Loucy (cell line): ENCODE measurements at regions not wholly inside any gene's neighbourhood (a gene's known extent, or its start where the extent isn't known, plus 50 kb on each side); places are given as distances from the start of the nearest gene placed in this dataset.

ENCODE experiments used
- EZH2phosphoT487 ChIP-seq: fragments of 200-600 bp; IDR thresholded peaks from 2 replicates; pipeline ENCODE4 v1.6.1; 2018; ENCODE audit warnings: antibody characterized with exemption, mild to moderate bottlenecking, moderate library complexity, borderline replicate concordance
- TF ChIP-seq, protein P1 (sequence below): fragments of 200-600 bp; sonication (generic); conservative IDR thresholded peaks from 2 replicates; pipeline ENCODE4 v1.5.1; 2014; ENCODE audit warnings: mild to moderate bottlenecking, antibody characterized with exemption, low read length

DNA sequence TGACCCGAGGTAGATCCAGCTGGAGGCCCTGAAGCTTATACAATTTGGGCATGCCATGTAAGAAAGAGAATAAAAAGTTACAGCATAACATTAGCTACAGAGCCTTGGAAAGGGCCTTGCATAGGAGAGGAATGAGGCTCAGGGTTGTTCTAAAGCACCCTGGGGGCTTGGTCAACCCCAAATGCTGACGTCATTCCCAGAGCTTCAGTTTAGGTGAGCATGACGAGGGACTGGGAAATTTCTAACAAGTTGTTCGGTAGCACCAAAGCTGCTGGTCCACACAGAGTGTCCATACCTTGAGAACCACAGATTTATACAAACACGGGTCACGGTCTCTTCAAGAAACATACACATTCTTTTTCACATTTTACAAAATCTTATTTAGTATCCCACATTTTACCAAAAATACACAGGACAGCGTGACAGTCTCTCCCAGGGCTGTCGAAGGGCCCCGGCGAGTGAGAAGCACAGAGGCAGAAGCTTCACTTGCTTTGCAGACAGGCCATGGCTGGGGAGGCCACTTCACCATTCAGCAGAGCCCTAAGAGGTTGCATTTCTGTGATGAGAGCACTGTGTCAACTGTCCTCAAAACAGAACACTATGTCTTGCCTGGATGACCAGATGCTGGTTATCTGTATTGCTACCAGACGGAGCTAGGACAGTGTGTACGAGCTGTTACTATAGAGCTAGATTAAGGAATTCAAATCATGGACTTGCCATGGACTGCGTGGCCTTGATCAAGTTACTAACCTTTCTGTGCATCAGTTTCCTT lies 68.2 kb upstream of the ARRDC4 start:
- TF ChIP-seq, protein P1, sequence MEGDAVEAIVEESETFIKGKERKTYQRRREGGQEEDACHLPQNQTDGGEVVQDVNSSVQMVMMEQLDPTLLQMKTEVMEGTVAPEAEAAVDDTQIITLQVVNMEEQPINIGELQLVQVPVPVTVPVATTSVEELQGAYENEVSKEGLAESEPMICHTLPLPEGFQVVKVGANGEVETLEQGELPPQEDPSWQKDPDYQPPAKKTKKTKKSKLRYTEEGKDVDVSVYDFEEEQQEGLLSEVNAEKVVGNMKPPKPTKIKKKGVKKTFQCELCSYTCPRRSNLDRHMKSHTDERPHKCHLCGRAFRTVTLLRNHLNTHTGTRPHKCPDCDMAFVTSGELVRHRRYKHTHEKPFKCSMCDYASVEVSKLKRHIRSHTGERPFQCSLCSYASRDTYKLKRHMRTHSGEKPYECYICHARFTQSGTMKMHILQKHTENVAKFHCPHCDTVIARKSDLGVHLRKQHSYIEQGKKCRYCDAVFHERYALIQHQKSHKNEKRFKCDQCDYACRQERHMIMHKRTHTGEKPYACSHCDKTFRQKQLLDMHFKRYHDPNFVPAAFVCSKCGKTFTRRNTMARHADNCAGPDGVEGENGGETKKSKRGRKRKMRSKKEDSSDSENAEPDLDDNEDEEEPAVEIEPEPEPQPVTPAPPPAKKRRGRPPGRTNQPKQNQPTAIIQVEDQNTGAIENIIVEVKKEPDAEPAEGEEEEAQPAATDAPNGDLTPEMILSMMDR, result no peak
- TF ChIP-seq EZH2phosphoT487, result no peak
